ENCODE measurements at regions not wholly inside any gene's neighbourhood (a gene's known extent, or its start where the extent isn't known, plus 50 kb on each side); places are given as distances from the start of the nearest gene placed in this dataset.

DNA sequence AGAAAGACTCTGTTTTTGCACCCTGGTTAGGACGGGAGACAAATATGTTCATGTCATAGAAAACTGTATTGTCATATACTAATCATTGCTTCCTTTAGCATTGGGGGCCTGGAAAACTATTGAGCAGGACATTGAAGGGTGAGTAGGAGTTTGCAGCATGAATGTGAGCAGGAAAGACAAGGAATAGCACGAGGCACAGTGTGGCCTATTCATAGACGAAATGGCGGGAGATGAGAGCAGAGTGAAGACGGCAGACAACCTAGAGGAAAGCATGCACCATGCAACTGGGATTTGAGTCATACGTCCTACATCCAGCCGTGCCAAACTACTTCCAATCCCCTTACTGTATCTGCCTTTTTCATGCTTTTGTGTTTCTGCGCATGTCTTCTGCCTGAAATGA is 508.1 kb downstream of the NTRK3 start:
- TF ChIP-seq, protein P1, sequence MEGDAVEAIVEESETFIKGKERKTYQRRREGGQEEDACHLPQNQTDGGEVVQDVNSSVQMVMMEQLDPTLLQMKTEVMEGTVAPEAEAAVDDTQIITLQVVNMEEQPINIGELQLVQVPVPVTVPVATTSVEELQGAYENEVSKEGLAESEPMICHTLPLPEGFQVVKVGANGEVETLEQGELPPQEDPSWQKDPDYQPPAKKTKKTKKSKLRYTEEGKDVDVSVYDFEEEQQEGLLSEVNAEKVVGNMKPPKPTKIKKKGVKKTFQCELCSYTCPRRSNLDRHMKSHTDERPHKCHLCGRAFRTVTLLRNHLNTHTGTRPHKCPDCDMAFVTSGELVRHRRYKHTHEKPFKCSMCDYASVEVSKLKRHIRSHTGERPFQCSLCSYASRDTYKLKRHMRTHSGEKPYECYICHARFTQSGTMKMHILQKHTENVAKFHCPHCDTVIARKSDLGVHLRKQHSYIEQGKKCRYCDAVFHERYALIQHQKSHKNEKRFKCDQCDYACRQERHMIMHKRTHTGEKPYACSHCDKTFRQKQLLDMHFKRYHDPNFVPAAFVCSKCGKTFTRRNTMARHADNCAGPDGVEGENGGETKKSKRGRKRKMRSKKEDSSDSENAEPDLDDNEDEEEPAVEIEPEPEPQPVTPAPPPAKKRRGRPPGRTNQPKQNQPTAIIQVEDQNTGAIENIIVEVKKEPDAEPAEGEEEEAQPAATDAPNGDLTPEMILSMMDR (IDR thresholded peaks at IDR 0.05), result no peak
- TF ChIP-seq POLR2A (IDR thresholded peaks at IDR 0.05), result no peak

All from breast epithelium (tissue), 3 donors.